ENCODE measurements at regions not wholly inside any gene's neighbourhood (a gene's known extent, or its start where the extent isn't known, plus 50 kb on each side); places are given as distances from the start of the nearest gene placed in this dataset.

DNA sequence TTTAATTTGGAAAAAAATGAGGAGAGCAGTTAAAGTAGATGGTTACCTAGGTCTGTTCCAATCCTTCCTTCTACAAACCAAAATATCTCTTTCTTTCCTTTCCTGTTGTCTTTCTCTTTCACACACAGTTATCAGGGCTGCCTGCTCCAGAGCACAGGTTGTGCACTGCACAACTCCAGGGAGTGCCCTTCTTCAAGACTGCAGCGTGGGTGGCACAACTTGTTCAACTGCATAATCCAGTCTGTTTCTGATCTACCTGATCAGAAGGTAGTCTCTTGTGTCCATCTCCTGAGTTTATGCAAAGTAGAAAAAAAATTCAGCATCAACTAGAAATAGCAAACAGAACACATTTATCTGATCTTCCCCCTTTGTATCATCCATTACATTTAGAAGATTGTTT is 78.1 kb upstream of the COL13A1 start:
- H3K36me3 ChIP-seq (ENCODE audit: control insufficient read depth, insufficient read depth, low read length): no peaks in the 10 kb centered on the region
- no peak overlapping the region for H3K4me3 ChIP-seq (ENCODE audit: low read depth, low read length)
- H3K27me3 ChIP-seq (ENCODE audit: control insufficient read depth, insufficient read depth, low read length): peaks cover 7% of the 10 kb centered on the region
- no peak for DNase-seq (ENCODE audit: low read depth)
- TF ChIP-seq, protein P1, sequence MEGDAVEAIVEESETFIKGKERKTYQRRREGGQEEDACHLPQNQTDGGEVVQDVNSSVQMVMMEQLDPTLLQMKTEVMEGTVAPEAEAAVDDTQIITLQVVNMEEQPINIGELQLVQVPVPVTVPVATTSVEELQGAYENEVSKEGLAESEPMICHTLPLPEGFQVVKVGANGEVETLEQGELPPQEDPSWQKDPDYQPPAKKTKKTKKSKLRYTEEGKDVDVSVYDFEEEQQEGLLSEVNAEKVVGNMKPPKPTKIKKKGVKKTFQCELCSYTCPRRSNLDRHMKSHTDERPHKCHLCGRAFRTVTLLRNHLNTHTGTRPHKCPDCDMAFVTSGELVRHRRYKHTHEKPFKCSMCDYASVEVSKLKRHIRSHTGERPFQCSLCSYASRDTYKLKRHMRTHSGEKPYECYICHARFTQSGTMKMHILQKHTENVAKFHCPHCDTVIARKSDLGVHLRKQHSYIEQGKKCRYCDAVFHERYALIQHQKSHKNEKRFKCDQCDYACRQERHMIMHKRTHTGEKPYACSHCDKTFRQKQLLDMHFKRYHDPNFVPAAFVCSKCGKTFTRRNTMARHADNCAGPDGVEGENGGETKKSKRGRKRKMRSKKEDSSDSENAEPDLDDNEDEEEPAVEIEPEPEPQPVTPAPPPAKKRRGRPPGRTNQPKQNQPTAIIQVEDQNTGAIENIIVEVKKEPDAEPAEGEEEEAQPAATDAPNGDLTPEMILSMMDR (IDR thresholded peaks at IDR 0.05; ENCODE audit: insufficient read depth, low read depth, low read length): no peak
- CTCF ChIA-PET: interaction anchor here (13.5 kb wide), 1 partner anchor 79 kb away, joined by 245 read pairs; no protein-coding TSS in a partner anchor
- POLR2A ChIA-PET: no interaction called here

DNA sequence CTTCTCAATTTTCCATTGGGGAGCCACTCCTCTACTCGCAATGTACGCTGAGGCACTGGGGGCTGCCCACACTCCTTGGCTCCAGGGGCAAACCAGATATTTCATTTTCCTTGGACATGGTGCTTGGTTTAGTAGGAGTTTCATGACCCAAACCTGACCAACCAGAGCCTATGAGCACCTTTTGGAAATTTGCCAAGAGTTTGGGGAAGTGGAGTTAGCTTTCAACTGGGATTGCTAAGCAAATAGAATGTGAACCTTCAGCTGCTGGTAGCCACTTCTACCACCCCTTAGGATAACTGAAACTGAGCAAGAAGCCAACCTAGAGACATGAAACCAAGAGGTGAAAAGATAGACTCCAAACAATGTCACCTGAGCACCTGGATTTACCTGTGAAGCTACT is 74.9 kb upstream of the COL13A1 start:
- no peaks in the 10 kb centered on the region for H3K36me3 ChIP-seq (ENCODE audit: control insufficient read depth, insufficient read depth, low read length)
- ChIA-PET POLR2A (no interaction called here), CTCF (interaction anchor here (0.7 to 7.0 kb wide), 4 partner anchors 9 to 82 kb away, joined by 3 to 57 read pairs (median 4); no protein-coding TSS in a partner anchor)

DNA sequence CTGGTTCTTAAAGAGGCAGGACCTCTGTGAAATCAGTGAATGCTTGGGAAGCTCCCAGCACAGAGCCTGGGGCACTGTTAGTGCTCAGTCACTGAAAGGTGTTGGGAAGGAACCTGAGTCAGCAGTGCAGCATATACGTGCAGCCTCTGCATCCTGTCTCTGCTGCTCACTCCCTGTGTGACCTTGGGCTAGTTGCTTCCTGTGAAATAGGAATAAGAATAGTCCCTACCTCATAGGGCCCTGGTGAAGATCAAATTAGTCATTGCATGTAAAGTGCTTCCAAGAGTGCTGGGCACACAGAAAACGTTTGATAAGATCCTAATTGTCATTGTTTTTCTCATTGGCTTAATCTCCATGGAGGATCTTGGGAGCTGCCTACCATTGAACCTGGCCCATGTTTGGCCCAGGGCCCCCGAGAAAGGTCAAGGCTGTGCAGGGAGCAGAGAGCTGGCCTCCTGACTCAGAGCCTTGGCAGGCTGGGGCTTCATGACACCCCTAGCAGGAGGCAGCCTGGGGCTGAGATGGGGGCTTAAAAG is 73.3 kb upstream of the COL13A1 start:
- Histone ChIP-seq H3K4me3 (ENCODE audit: low read depth, low read length) (no peak overlapping the region), H3K36me3 (ENCODE audit: control insufficient read depth, insufficient read depth, low read length) (no peaks in the 10 kb centered on the region), H3K27me3 (ENCODE audit: control insufficient read depth, insufficient read depth, low read length) (peaks cover 7% of the 10 kb centered on the region)
- DNase-seq (ENCODE audit: low read depth): no peak
- POLR2A ChIA-PET: no interaction called here
- CTCF ChIA-PET: interaction anchor here (0.7 to 7.0 kb wide), 8 partner anchors 11 to 86 kb away, joined by 3 to 57 read pairs (median 5); partner anchors contain the start of gene COL13A1
- TF ChIP-seq, protein P1 (IDR thresholded peaks at IDR 0.05; ENCODE audit: insufficient read depth, low read depth, low read length): no peak

More for the DNA sequence above, 74.9 kb upstream of the COL13A1 start:
- peaks cover 7% of the 10 kb centered on the region for H3K27me3 ChIP-seq (ENCODE audit: control insufficient read depth, insufficient read depth, low read length)
- TF ChIP-seq, protein P1 (IDR thresholded peaks at IDR 0.05; ENCODE audit: insufficient read depth, low read depth, low read length): no peak
- H3K4me3 ChIP-seq (ENCODE audit: low read depth, low read length): no peak overlapping the region
- no peak for DNase-seq (ENCODE audit: low read depth)

DNA sequence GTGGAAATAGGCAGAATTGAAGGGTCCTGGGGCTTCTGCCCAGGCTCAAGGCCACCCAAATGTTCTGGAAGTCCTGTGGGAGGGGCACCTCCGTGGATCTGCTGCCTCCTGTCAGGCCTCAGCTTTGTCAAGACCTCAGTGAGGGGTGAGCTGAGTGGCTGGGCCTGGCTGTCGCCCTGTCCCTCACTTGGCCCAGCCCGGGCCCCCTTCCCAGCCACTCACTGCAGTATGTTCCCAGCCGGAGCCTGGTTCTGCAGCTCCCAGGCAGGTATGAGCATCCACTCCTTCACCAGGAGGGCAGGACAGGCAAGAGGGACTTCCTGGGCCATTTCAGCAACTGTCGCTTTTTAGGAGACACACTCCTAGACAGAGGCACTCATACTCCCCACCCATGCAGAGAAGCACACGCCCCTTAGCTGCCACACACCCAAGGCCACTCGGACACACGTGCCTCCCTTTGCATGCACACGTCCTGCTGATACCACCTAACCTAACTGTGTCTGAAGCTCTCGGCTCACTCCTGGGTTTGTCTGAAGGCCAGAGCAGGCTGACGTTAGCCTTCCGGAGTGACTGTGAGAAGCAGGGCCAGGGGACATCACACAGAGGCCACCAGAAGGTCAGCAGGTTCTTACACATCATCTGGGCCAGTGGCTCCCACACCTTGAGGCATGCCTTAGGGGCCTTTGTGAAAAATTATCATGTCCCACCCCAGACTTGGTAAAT is 72.2 kb upstream of the COL13A1 start:
- Histone ChIP-seq H3K27me3 (ENCODE audit: control insufficient read depth, insufficient read depth, low read length) (peaks cover 4% of the 10 kb centered on the region), H3K4me3 (ENCODE audit: low read depth, low read length) (no peak overlapping the region), H3K36me3 (ENCODE audit: control insufficient read depth, insufficient read depth, low read length) (no peaks in the 10 kb centered on the region)
- TF ChIP-seq, protein P1 (IDR thresholded peaks at IDR 0.05; ENCODE audit: insufficient read depth, low read depth, low read length): no peak
- no peak for DNase-seq (ENCODE audit: low read depth)
- CTCF ChIA-PET: interaction anchor here (1.0 to 7.0 kb wide), 8 partner anchors 12 to 87 kb away, joined by 3 to 57 read pairs (median 5); partner anchors contain the start of gene COL13A1
- POLR2A ChIA-PET: no interaction called here
